H1 (cell line): ENCODE measurements at regions not wholly inside any gene's neighbourhood (a gene's known extent, or its start where the extent isn't known, plus 50 kb on each side); places are given as distances from the start of the nearest gene placed in this dataset.

ENCODE experiments used
- CBX5 ChIP-seq: fragments of 300-800, 300-1000 bp; sonication (generic); IDR thresholded peaks from 2 replicates; pipeline ENCODE4 v1.7.1; 2016; ENCODE audit warnings: antibody characterized with exemption, low read length, low read depth
- SIN3A ChIP-seq, 2 experiments: IDR thresholded peaks in 1 of 2; conservative IDR thresholded peaks in 1 of 2; 2 replicates each; pipeline ENCODE4 v1.6.1; 2011 to 2012; ENCODE audit warnings: low read length in 2 of 2, improper control_type of control experiment in 1 of 2, low read depth in 1 of 2, mild to moderate bottlenecking in 1 of 2
- TF ChIP-seq, protein P1 (sequence below): IDR thresholded peaks from 2 replicates; pipeline ENCODE4 v1.6.1; 2012; ENCODE audit warnings: inconsistent platforms

DNA sequence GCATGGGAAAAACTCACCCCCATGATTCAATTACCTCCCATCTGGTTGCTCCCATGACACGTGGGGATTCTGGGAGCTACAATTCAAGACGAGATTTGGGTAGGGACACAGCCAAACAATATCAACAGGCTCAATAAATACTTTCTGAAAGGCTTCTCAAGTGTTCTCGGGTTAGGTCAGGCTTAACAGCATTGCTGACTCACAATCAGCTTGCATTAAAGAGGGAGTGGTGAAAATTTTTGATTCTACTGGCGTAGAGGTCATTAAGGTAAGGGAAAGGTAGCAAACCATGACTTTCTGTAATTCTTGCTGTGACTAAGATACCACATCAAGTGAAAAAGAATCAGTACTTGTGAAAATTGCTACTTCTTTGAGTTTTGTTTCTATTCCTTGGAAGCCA is 126.4 kb downstream of the JCAD start (continued):
- TF ChIP-seq SIN3A (conservative IDR thresholded peaks at IDR 0.05 in 1 of 2, IDR thresholded peaks at IDR 0.05 in 1 of 2; ENCODE audit: low read depth in 1 of 2, low read length in 2 of 2) (no peak), CBX5 (no peak)
- TF ChIP-seq, protein P1, sequence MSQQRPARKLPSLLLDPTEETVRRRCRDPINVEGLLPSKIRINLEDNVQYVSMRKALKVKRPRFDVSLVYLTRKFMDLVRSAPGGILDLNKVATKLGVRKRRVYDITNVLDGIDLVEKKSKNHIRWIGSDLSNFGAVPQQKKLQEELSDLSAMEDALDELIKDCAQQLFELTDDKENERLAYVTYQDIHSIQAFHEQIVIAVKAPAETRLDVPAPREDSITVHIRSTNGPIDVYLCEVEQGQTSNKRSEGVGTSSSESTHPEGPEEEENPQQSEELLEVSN = no peak
